ENCODE measurements at regions not wholly inside any gene's neighbourhood (a gene's known extent, or its start where the extent isn't known, plus 50 kb on each side); places are given as distances from the start of the nearest gene placed in this dataset.

DNA sequence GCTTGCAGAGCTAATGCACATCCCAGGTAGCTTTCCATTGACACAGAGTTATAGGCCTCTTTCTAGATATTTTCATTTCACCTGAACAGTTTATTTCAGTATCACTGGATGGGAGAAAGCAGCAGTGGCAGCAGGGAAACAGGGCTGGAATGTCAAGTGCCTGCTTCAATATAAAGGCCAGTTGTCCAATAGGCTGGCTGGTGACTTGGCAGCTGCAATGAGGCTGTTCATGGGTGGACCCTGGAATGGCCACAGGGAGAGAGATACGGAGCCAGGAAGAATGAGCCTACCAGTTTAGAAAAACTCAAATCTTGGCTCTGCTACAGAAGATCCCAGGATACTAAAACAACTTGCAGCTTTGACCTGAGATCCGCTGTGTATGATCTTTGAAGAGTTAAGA lies 185.0 kb downstream of the BCL11A start:
- in situ Hi-C loops (cut with HindIII; ENCODE audit: low pct_unique_long_range_greater_than_20kb, low sequenced_read_pairs) (no loop called here), intact Hi-C loops (cut with micrococcal nuclease; ENCODE audit: unreplicated experiment) (no loop called here)
- ATAC-seq (no peak), DNase-seq (ENCODE audit: low read depth, low spot score) (no peak)
- Histone ChIP-seq H3K27me3 (ENCODE audit: control insufficient read depth, insufficient read depth, low read length) (0 out of 2 replicates have a peak, but pooled peaks cover 2% of the 10 kb centered on the region), H3K27ac (ENCODE audit: low read length) (no peak overlapping the region), H3K4me1 (ENCODE audit: control insufficient read depth, insufficient read depth, low read length) (no peaks in the 10 kb centered on the region), H3K4me3 (ENCODE audit: low read depth in 2 of 2, low read length in 2 of 2) (no peak overlapping the region), H3K36me3 (ENCODE audit: control insufficient read depth, insufficient read depth, low read length) (no peaks in the 10 kb centered on the region), H3K9me3 (ENCODE audit: control insufficient read depth, insufficient read depth, low read depth, low read length) (no peaks in the 10 kb centered on the region)
- no TSS peak for BruUV-seq (replicated peaks)
- CTCF ChIA-PET: no interaction called here
- TF ChIP-seq, protein P1, sequence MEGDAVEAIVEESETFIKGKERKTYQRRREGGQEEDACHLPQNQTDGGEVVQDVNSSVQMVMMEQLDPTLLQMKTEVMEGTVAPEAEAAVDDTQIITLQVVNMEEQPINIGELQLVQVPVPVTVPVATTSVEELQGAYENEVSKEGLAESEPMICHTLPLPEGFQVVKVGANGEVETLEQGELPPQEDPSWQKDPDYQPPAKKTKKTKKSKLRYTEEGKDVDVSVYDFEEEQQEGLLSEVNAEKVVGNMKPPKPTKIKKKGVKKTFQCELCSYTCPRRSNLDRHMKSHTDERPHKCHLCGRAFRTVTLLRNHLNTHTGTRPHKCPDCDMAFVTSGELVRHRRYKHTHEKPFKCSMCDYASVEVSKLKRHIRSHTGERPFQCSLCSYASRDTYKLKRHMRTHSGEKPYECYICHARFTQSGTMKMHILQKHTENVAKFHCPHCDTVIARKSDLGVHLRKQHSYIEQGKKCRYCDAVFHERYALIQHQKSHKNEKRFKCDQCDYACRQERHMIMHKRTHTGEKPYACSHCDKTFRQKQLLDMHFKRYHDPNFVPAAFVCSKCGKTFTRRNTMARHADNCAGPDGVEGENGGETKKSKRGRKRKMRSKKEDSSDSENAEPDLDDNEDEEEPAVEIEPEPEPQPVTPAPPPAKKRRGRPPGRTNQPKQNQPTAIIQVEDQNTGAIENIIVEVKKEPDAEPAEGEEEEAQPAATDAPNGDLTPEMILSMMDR (IDR thresholded peaks at IDR 0.05): no peak
- TF ChIP-seq TCF7L2 (IDR thresholded peaks at IDR 0.05; ENCODE audit: low read depth, low read length): no peak
- TF ChIP-seq POLR2AphosphoS5 (IDR thresholded peaks at IDR 0.05; ENCODE audit: low read depth, low read length): no peak
- POLR2A ChIA-PET: no interaction called here

DNA sequence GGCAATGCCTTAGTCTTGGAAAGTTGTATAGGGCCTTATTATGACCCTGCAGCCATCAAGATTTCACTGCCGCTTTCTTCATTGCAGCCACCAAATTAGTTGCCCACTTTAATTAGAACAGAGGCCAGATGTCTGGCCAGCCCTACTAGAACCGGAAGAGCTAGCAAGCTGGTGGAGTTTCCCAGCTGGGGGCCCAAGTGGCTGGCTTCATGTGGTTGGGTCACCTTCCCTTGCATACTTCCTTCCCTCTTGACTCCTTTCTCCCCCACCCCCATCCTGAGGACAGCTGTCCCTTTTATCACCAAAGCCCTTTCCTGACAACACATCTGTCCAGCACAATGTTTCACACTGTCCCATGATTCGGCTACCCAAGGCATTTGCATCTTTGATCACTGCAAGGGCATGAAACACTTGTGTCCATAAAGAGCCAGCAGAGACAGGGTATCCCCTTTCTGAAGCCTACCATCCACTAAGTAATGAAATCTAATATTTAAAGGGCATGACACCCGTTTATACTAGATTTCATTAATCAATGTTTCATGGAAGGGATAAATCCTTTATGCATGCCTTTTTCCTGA lies 187.2 kb downstream of the BCL11A start:
- no peak overlapping the region for H3K27ac ChIP-seq (ENCODE audit: low read length)
- peaks cover 2% of the 10 kb centered on the region; the same call in 1 of the 2 replicates for H3K27me3 ChIP-seq (ENCODE audit: control insufficient read depth, insufficient read depth, low read length)
- no peaks in the 10 kb centered on the region for H3K9me3 ChIP-seq (ENCODE audit: control insufficient read depth, insufficient read depth, low read depth, low read length)
- intact Hi-C loops (cut with micrococcal nuclease; ENCODE audit: unreplicated experiment): no loop called here
- in situ Hi-C loops (cut with HindIII; ENCODE audit: low pct_unique_long_range_greater_than_20kb, low sequenced_read_pairs): no loop called here
- H3K4me1 ChIP-seq (ENCODE audit: control insufficient read depth, insufficient read depth, low read length): no peaks in the 10 kb centered on the region
- TF ChIP-seq, protein P2, sequence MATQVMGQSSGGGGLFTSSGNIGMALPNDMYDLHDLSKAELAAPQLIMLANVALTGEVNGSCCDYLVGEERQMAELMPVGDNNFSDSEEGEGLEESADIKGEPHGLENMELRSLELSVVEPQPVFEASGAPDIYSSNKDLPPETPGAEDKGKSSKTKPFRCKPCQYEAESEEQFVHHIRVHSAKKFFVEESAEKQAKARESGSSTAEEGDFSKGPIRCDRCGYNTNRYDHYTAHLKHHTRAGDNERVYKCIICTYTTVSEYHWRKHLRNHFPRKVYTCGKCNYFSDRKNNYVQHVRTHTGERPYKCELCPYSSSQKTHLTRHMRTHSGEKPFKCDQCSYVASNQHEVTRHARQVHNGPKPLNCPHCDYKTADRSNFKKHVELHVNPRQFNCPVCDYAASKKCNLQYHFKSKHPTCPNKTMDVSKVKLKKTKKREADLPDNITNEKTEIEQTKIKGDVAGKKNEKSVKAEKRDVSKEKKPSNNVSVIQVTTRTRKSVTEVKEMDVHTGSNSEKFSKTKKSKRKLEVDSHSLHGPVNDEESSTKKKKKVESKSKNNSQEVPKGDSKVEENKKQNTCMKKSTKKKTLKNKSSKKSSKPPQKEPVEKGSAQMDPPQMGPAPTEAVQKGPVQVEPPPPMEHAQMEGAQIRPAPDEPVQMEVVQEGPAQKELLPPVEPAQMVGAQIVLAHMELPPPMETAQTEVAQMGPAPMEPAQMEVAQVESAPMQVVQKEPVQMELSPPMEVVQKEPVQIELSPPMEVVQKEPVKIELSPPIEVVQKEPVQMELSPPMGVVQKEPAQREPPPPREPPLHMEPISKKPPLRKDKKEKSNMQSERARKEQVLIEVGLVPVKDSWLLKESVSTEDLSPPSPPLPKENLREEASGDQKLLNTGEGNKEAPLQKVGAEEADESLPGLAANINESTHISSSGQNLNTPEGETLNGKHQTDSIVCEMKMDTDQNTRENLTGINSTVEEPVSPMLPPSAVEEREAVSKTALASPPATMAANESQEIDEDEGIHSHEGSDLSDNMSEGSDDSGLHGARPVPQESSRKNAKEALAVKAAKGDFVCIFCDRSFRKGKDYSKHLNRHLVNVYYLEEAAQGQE (IDR thresholded peaks at IDR 0.05; ENCODE audit: insufficient read depth in 1 of 2, low read depth in 2 of 2, low read length in 1 of 2): no peak
- TF ChIP-seq, protein P1 (IDR thresholded peaks at IDR 0.05): no peak
- TF ChIP-seq TCF7L2 (IDR thresholded peaks at IDR 0.05; ENCODE audit: low read depth, low read length): no peak
- no peak for TF ChIP-seq POLR2AphosphoS5 (IDR thresholded peaks at IDR 0.05; ENCODE audit: low read depth, low read length)
- no peak for TF ChIP-seq SIN3A (IDR thresholded peaks at IDR 0.05; ENCODE audit: borderline replicate concordance, insufficient read depth, low read depth, low read length)
- ChIA-PET POLR2A (no interaction called here), CTCF (no interaction called here)
- no TSS peak for BruUV-seq (replicated peaks)
- H3K36me3 ChIP-seq (ENCODE audit: control insufficient read depth, insufficient read depth, low read length): no peaks in the 10 kb centered on the region
- H3K4me3 ChIP-seq (ENCODE audit: low read depth in 2 of 2, low read length in 2 of 2): no peak overlapping the region
- no peak for DNase-seq (ENCODE audit: low read depth, low spot score)
- no peak for ATAC-seq
